Hematopoietic multipotent progenitor cell treated with erythropoietin and hydrocortisone succinate and interleukin-3 and kit ligand, for 6 days (in vitro differentiated cells): ENCODE measurements at regions not wholly inside any gene's neighbourhood (a gene's known extent, or its start where the extent isn't known, plus 50 kb on each side); places are given as distances from the start of the nearest gene placed in this dataset.

Experiments
- DNase-seq: peaks from one replicate; pipeline ENCODE4 v3.0.0-alpha.2; 2015

DNA sequence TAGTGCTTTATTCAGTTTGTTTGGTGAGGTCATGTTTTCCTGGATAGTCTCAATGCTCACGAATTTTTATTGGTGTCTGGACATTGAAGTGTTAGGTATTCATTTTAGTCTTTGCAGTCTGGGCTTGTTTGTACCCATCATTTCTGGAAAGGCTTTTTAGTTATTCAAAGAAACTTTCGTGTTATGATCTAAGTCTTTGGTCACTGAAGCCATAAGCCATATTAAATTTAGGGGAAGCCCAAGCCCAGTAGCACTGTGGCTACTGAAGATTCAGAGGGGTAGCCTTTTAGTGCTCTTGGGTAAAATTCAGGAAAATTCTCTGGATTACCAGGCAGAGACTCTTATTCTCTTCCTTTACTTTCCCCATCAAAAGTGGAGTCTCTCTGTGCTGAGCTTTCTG lies 56.2 kb upstream of the PEX5L start:
- DNase-seq = no peak

DNA sequence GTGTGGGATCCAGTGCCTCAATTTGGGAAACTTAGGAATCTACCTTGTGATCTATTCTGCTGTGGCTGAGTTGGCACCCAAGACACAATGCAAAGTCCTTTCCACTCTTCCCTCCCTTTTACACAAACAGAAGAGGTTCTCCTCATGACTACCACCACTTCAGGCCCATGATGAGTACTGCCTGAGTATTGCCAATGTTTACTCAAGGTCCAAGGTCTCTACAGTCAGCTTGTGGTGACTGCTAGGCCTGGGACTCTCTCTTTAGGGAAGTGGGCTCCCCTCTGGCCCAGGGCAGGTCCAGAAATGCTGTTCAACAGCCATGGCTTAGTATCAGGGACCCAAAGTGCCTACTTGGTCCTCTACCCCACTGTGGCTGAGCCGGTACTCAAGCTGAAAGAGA lies 56.8 kb upstream of the PEX5L start:
- DNase-seq = no peak

DNA sequence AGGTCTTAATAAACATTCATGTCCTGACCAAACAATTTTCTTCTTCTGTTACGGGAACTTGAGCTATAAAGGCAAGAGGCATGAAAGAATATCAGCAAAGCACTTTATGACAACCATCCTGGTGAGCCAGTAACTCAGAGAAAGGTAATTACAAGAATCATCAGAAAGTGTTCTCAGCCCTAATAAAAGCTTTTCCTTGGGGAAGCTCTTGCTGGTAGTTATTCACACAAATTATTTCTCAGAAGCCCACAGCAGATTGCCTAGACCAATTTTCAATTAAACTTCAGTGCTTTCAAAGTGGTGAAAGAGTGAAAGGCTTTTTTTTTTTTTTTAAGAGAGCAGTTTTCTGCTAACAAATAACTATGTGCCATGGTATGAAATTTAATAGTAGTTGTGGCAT lies 60.9 kb upstream of the PEX5L start:
- no peak for DNase-seq

DNA sequence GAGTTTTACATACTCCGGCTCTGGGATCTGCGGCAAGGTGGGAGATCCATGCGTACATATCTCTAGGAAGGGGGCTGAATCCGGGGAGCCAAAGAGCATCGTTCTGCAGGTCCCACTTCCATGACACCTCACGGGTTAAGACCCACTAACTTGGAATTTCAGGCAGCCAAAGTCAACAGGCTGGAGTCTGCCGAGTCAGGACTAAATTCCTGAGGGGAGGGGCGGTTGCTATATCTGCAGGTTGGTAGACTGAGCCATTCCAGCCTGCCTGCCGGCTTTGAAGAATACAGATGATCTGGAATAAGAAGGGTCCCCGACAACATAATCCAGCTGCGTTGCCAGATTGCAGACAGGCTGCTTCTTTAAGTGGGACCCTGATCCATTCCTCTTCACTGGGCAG lies 65.4 kb upstream of the PEX5L start:
- no peak for DNase-seq

DNA sequence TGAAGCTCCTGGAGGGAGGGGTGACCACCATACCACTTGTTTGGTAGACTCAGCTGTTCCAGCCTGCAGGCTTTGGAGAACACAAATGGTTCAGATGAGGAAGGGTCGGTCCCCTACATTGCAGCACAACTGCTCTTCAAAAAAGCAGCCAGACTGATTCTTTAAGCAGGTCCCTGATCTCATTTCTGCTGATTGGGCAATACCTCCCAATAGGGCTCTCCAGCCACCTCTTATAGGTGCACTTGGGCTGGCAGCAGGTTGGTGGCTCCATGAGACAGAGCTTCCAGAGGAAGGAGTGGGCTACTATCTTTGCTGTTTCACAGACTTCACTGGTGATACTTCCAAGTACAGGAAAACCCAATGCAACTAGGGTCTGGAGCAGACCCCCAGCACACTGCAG lies 65.9 kb upstream of the PEX5L start:
- no peak for DNase-seq

DNA sequence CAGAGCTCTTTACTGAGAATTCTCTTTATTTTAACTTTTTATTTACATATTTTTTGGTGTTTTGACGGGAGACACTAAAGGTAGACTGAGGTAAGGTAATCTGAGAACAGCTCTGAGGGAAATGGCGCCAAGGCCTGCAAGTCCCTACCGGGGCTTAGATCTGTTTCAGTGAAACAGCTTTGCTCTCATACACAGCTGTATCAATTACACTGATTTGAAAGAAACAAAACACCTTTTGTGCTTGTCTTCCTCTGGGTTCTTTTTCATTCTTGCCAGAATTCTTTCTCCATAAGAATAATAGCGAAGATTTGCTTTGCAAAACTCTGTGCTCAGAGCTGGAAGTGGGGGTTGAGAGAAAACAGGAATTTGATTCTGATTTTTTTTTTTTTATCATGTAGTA lies 79.5 kb upstream of the PEX5L start:
- no peak for DNase-seq

DNA sequence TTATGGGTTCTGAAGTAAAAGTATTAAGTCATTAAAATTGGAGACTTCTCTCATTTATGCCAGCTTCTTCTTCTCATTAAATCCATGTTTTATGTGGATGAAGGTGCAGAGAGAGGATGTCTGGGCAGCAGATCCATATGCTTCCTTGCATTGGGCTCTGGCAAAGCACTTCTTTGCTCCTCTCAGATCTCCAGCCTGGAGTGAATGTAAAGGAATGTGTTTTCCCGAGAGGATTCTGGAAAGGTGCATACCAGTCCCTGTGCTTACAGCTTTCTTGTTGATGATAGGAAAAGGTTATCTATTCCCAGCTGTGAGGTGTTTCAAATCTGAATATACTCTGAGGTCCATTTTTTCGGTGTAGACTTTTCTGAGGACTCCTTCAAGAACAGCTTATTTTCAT lies 79.9 kb upstream of the PEX5L start:
- DNase-seq = no peak

DNA sequence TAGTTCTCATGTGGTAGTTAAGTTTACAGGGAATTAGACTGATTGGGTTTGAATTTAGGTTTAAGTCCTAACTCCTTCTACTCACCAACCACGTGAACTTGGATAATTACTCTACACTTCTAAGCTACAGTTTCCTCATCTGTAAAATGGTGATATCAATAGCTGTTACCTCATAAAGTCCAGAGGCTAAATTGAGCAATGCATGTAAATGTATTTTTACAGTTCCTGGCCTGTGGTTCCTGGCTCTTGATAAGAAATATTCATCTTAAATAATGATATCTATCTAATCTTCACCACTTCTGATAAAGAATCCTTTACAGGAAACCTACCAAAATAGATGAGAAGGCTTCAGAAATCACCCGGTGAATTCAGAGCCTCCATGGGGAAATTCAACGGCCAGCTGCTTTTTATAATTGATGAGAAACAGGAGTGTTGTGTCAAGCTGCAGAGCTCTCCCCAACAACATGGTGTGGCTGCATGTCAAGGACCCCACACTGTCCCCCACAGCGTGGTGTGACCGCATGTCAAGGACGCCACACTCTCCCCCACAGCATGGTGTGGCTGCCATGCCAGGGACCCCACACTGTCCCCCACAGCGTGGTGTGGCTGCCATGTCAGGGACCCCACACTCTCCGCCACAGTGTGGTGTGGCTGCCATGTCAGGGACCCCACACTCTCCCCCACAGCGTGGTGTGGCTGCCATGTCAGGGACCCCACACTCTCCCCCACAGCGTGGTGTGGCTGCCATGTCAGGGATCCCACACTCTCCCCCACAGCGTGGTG lies 80.8 kb upstream of the PEX5L start:
- DNase-seq = no peak

DNA sequence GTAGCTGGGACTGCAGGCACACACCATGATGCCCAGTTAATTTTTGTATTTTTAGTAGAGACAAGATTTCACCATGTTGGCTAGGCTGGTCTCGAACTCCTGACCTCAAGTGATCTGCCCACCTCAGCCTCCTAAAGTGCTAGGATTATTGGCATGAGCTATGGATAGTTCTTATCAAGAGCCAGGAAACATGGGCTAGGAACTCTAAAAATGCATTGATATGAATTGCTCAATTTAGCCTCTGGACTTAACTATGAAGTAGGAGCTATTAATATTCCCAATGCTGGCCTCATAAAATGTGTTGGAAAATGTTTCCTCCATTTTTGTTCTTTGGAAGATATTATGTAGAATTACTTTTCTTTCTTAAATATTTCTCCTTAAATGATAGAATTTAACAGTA lies 82.8 kb upstream of the PEX5L start:
- DNase-seq = no peak

DNA sequence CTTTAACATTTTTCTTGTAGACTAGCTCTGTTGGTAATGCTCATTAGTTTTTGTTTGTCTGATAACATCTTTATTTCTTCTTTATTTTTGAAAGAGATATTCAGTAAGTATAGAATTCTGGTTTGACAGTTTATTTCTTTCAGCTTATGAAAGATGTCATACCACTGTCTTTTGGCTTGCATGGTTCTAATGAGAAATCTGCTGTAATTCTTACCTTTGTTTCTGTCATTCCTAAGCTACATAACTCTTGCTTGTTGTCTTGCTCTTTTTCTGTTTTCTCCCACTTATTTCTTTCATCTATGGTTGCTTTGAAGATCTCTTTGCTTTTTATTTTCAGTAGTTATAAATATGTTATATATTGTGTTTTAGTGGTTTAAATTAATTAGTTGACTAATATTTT lies 87.2 kb upstream of the PEX5L start:
- no peak for DNase-seq

DNA sequence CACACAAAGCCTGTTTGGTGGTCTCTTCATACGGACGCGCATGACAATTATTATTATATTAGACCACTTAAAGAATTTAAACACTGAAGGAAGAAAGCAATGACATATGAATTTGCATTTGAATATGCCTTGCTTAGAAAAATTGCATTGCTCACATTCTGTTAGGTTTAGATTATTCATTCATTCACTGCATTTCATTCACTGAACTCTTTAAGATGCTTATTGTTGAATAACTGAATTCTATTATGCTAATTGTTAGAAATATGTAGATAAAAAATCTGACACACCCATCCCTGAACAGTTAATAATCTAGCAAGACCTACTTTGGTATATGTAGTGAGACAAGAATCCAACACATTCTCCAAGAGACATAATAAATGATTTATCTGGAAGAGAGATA lies 94.4 kb upstream of the PEX5L start:
- DNase-seq = no peak

DNA sequence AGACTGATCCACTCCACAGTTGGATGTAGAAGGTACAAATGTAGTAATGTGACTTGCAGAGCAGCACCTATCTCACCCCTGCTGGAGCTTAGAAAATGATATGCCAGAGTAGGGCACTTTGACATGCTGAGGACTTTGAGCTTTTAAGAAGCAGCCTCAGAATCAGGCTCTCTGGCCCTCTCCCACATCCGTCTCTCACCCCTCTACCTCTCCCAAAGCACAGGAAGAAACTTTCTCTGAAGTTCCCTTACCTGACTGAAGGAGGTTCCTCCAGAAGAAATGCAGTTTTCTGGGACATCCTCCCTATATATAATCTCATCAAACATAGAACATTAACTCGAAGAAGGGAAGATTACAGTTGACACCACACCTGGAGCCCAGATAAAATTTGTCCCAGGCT lies 98.4 kb upstream of the PEX5L start:
- DNase-seq = no peak

DNA sequence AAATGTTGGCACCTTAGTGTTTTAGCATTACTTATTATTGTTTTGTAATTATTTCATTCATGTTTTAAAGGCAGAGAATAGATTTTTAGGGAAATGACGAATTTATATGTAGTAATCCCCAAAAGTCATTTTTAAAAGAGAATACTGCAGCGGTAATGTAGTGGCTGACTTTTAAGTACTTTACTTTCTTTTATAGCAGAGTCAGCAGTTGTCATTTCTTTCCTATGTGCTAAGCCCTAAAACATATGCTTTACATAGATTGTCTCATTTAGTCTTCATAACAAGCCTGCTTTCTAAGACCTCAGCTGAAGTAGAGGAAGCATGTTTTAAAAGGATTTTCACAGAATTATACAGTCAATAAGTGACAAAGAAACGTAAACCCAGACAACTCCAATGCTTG lies 102.1 kb upstream of the PEX5L start:
- DNase-seq = no peak

DNA sequence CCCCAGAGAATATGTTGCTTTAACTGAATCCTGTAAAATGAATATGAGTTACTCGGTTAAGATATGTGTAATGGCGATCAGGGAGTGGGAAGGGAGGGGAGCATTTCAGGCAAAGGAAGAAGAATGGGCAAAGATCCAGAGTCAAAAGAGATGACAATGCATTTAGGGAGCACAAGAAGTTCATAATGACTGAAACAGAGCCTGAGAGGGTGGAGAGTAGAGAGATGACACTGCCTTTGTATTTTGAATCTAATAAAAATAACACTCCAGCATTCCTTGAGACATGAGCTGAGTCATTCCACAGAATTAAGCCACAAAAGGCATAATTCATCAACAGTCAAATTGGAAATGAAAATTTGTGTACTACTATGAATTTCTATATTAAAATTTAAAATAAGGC lies 105.3 kb upstream of the PEX5L start:
- no peak for DNase-seq

DNA sequence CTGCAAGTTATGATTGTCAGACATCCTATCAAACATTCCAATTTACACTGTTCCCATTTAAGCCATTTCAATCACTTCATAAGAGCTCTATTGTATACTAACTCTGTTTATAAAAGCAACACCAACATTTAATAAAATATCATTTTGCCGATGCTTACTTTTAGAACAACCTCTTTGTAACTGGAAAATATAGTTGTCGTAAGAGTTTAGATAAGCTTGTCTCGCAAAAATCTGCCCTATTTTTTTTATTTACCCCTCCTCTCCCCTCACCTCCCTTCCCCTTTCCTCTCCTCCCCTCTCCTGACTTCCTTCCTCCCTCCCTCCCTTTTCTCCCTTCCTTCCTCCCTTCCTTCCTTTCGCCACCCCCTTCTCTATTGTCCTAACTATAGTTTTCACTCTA lies 105.7 kb upstream of the PEX5L start:
- no peak for DNase-seq

DNA sequence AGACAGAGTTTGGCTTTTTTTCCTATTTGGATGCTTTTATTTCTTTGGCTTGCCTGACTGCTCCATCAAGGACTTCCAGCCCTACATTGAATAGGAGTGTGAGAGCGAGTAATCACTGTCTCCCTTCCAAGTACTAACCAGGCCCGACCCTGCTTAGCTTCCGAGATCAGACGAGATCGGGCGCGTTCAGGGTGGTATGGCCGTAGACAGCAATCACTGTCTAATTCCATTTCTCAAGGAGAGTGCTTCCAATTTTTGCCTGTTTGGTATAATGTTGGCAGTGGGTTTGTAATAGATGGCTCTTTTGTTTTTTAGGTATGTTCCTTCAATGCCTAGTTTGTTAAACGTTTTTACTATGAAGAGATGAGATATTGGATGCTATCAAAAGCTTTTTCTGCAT lies 125.0 kb upstream of the PEX5L start:
- DNase-seq = no peak

DNA sequence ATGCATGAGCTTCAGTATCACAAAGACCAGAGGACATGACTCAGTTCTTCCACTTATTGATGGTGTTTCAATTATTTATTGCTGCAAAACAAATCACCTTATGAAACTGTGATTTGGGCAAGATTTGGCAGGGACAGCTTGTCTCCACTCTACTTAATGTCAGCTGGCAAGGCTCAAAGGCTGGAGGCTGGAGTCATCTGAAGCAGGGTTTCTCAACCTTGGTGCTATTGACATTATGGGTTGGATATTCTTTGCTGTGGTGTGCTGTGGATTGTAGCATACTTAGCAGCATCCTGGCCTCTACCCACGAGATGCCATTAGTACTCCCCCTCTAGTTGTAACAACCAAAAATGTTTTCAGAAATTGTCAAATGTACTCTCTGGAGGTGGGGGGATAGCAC lies 138.8 kb upstream of the PEX5L start:
- DNase-seq = no peak

DNA sequence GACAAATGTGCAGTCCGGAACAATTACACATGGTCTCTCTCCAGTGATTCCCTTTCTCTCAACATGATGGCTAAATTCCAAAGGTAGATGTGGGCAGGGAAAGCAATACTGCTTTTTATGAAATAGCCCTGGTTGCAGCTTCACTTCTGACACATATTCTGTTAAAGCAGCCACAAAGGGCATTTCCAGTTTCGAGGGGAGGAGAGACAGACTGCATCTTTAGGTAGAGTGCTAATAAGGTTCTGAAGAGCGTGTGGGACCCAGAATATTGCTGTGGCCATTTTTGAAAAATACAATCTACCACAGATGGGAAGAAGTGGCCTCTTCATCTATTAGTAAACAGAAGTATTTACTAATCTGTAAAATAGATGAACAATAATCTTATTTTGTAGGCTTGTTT lies 139.3 kb upstream of the PEX5L start:
- DNase-seq = no peak

DNA sequence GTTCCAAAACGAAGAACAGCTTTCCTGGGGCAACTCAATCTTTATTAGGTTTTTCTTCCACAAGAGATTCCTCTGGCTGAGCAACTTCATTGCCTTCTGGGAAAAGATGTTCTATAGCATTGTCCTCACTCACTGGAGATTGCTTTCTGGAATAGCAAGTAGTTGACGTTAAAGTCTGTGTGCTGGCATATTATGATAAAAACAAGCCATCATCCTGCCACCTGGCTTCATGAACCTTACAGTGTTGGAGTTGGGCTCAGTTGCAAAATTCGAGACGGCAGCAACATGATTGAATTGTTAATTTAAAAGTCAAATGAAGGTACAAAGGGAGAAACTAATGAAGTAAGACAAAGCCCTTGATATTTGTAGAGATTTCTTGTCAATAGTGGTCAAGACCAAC lies 140.5 kb upstream of the PEX5L start:
- no peak for DNase-seq

DNA sequence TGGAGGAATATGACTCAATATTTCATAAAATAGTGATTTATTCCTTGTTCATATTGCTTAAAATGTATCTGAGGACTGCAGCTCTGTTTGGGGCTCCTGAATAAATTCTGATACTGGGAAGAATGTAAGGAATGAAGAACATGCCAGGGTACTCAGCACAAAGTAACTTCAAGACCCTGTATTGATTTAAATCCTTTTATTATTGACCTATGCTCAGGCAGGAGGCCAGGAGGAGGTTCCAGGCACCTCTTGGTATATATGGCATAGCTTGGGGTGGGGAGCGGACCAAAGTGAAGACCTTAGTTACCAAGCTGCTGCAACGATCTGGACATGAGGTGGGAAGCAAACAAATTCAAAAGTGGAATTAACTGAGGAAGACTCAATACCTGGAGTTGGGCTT lies 142.8 kb upstream of the PEX5L start:
- no peak for DNase-seq

DNA sequence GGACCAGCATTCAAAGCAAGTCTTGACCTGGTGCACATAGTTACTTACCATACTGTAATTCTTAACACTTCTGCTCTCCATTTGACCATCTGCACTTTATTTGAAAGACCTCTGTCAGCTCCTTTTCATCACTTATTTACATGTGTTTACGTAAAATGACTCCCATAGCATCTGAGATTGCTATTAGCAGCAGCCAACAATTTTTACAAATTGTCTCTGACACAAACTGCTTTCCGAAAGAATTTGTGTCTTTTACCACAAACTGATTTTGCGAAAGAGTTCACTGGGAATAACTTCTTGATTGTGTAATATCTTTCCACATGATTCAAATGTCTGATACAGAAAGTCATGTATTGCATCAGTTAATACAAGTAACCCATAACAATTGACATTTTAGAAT lies 144.1 kb upstream of the PEX5L start:
- DNase-seq = no peak

DNA sequence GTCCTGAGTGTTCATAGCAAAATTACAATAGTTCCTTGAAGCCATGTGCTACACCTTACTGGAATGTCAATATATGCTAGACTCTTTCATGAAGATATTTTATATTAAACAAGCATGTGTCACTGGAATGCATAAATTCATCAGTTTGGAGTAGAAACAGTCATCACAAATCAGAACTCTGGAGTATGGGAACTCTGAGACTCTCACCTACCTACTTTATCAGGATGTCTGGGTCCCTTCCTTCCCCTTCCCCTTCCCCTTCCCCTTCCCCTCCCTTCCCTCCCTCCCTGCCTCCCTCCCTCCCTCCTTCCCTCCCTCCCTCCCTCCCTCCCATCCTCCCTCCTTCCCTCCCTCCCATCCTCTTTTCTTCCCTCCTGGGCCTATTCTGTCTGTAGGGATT lies 144.7 kb upstream of the PEX5L start:
- no peak for DNase-seq

DNA sequence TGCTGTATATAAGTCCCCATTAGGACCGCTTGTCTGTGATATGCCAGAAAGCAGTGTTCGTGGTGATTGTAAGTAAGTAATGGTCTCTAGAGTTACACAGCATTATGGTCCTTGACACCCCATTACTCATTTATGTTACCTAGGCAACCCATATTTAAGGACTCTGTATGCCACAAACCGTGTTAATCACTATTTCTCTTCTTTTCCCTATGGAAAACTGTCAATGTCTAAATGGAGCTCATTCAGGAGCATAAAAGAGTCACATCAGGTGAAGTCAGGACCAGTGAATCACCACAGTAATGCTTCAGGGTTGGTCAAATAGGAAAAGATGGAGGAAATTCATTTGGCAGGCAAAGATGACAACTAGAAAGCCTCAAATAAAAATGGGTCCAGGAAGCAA lies 146.6 kb upstream of the PEX5L start:
- DNase-seq = no peak

DNA sequence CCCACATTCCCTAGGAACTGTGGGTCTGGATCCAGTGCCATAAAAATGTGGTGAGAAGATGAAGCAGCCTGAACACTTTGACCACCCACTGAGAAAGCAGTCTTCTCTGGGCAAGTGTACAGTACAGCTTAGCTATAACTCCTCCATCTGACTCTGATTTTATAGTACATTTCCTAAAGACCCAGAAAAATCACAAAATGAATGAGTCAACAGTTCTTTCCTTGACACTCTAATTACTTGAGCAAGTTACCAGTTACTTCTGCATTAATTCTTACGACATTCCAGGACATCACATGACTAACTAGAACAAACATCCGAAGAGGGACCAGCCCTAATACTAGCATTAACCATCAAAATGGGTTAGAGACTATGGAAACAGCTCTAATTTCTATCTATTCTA lies 148.1 kb upstream of the PEX5L start:
- no peak for DNase-seq

DNA sequence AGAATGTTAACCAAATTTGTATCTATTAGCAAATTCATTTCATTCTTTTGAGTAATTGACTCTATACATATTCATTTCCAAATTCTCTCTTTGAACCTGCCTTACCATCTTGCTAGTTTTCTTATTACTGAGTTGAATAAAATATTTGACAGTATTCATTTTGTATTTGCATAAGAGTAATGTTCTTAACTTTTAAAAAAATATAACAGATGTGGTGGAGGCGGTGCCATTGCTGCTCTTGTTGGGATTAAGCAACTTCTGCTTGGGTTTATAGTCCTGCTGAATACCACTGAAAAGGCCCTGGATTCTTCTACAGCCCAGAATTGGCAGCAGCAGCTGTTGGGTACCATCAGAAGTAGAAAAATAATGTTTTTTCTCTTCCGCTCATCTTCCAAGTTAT lies 148.9 kb upstream of the PEX5L start:
- no peak for DNase-seq
